ELF-1 (cell line): ENCODE measurements at regions not wholly inside any gene's neighbourhood (a gene's known extent, or its start where the extent isn't known, plus 50 kb on each side); places are given as distances from the start of the nearest gene placed in this dataset.

ENCODE experiments used
- DNase-seq: peaks from one replicate; pipeline ENCODE4 v3.0.0-alpha.2; 2016; ENCODE audit warnings: low read depth, low spot score

DNA sequence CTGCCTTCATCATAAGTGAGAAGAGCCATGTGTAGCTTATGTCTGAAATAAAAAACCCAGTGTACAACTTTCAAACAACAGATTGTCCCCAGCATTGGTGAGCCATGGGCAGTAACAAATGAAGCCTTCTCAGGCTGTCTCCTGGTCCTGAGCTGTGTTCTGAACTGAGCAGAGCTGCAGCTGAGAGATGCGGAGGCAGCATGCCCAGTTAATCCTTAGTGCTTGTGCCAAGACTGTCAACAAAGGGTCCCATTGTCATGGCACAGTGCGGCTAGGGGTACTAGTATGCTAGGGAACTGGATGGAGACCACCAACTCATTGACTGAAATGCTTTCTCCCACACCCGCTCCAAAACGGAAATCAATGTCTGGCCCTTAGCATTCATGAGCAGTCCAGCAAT, 154.3 kb downstream of the RMST start:
- no peak for DNase-seq

DNA sequence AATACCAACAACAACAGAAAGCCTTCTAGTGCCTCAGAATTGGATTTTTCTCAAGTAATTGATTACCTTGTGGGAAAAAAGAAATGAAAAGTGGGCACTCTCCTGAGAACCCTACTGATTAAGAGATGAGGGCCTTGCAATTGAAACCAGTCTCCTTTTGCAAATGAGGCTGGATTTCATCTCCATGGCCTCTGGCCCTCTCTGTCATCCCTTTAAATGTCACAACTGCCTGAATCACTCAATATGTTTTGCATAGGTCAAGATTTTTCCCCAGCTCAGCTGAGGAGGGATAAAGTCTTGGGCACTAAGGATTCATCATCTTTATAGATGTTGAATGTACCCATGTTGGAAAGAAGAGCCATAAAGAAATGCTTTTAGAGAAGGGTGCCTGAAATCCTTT, 166.4 kb downstream of the RMST start:
- DNase-seq: no peak

DNA sequence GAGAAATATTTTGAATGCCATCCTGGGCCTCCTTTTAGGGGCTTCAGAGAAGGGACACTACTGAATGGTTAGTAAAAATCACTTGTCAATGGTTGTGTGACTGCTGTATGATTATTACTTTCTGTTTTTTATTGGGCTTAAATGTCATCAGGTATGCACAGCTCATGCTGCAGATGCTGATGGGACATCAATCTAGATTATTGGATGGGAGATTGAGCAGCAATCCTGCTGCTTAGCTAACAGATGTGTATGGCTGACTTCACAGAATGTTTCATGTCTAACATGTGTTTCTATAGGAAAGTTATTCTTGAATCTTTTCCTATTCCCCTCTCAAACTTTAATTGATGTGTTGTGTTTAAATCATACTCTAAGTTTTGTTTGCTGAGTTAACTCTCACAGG, 166.8 kb downstream of the RMST start:
- no peak for DNase-seq

DNA sequence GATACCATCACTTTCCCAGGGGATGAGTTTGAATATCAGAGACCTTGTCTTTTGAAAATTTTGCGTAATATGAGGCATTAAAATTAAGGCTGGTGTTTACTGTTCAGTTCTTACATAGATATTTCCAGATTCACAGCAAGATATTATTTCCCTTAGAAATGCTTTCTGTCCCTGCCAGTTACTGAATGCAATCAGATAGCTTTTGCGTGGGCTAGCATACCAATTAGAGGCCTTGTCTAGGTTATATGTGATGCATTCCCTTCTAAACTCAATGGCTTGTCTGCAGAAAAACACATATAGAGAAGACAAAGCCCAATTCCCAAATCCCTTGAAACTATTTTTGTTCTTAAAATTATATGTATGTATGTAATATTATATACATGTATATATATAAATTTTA, 167.8 kb downstream of the RMST start:
- DNase-seq: no peak

DNA sequence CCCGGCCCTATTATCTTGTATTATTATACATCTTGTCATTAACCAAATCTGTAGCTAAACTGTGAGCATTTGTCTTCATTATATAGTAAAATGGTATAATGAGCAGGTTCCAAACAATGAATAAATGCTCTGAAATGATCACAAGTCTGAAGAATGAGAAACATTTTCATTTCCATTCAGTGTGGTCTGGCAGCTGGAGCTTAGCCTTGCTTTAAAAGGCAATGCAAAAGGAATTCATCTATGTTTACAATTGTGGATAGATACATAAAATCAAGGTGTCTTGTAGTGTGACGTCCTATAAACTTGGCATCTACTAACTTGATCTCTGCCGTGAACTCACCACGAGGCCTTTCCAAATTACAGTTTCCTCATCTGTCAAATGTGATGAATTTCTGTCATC, 168.3 kb downstream of the RMST start:
- DNase-seq: no peak

DNA sequence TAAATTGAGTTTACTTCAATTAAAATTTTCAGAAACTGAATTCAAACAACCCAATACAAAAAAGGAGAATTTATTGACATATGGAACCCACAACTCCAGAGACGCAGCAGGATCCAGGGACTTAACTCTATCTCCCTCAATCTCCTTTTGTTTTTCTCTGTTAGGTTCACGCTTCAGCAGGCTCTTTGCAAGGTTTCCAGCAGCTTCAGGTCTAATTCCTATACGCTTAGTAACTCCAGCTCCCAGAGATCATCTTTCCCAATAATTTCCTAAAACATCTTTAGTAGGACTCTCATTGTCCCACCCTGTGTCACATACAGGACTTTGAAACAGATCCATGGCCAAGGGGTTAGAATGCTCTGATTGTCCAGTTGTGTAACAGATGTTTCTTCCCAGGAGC, 175.2 kb downstream of the RMST start:
- DNase-seq: no peak

DNA sequence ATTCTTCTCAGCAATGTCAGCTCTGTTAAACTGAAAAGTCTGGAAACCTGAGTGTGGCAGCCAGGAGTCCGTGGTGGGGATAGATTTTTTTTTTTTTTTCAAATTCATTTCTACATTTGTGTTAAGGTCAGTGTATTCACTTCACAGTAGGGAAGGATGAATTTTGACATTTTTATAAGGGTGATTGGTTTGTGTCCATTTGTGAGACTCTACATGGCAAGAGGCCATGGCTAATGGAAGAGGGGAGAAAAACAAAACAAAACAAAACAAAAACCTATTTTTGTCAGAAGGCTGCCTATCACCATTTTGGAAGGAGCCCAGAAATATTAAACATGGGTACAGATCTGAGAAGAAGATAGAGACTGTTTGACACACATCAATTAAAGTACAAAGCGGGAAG, 176.1 kb downstream of the RMST start:
- DNase-seq: no peak

DNA sequence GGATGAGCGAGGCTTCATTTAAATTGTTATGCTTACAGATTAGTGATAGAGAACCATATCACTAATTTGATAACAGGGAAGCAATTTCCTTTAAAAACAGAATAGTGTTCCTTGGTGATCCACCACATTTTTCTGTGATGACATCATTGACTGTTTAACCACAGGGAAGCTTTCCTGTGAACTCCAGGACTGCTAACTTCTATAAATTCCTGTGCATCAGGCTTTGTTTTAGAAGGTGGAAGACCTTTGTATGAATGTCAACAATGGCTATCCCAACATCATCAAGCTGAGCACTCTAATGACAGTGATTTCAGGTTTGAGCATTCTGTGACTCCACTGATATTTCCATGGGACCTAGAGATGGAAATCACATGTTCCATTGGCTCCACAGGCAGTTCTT, 177.1 kb downstream of the RMST start:
- no peak for DNase-seq

DNA sequence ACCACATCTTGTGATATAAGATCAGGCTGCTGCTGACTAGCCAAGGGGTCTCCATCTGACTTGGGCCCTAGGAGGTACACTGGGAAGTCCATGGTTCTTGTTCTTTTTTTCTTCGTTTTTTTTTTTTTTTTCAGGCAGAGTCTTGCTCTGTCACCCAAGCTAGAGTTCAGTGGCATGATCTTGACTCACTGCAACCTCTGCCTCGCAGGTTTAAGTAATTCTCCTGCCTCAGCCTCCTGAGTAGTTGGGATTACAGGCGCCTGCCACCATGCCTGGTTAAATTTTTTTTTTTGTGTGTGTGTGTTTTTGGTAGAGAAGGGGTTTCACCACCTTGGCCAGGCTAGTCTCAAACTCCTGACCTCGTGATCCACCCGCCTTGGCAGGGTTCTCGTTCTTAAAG, 178.2 kb downstream of the RMST start:
- no peak for DNase-seq

DNA sequence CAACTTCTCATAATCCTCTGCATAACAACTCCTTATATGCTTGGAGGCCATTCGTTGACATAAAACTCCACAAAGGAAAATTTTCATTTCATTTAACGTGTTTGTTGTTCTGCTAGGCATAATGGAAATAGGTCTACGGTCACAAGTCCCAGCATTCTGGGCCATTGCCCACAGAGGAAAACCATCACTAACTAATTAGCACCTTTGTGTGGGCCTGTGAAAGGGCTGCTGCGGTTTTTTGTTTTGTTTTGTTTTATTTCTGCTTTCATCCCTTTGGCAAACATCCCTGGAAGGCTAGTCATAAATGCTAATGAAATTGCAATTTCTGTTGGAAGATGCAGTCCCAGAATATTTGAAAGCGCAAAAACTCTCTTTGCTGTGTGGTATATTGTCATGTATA, 180.3 kb downstream of the RMST start:
- DNase-seq: no peak

DNA sequence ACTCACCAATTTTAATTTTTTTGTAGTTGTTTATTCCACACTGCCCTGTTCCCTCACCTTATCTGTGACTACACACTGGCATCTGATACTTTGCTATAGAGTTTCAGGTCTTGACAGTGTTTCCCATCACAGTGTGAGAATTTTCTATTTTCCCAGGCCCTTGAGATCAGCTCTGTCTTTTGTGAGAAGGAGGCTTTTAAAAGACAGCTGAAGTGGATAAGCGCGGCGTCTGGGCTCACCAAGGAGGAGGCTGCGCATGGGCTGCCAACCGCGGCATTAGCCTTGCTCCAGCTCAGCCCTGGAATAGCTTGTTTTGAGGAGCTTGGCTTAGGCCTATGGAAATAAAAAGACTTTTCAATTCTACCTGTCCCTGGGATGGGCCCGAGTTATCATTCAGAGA, 181.3 kb downstream of the RMST start:
- no peak for DNase-seq

DNA sequence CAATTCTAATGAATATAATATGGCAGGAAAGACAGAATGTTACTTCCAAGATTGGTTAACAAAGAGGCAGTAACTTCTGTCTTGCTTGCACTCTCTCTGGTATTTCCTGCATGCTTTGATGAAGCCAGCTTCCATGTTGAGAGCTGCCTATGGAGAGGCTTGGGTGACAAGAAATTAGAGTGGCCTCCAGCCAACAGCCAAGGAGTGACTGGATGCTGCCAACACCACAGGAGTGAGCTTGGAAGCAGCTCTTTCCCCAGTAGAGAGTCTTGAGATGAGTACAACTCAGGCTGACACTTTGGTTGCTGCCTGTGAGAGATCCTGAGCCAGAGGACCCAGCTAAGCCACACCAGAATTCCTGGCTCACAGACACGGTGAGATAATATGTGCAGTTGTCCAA, 183.1 kb downstream of the RMST start:
- no peak for DNase-seq

DNA sequence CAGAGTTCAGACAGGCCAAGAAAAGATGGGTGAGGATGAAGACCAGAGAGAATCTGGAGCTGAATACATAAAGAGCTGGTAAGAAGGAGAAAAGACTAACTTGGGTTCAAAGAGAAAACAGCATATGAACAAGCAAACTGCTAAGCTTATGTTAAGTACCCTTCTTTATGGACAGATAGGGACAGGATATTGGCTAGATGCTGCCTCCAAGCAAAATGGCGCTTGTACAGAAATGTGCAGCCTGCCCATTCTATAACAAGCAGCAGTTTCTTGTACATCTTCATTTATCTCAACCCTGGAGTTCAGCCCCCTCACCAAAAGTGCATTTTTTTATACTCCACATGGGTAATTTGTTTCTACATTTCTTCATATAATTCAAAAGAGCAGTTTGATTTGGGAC, 184.5 kb downstream of the RMST start:
- no peak for DNase-seq

DNA sequence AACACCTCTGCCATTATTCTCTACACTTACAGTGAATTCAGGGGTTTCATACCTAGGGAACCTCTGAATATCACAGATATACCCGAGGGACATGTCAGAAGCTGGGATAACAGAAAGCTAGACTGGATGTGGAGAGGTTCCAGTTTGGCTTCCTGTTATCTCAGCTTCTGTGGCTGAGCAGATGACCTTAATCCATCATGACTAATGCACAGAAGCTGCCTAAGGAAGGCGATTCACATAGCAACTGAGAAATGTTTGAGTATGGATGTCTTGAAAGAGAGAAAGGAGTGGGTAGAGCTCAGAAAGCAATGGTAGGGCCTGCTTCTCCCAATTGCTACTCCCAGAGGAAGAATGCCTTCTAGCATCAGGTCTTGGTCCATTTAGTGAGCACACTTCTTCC, 187.6 kb downstream of the RMST start:
- no peak for DNase-seq

DNA sequence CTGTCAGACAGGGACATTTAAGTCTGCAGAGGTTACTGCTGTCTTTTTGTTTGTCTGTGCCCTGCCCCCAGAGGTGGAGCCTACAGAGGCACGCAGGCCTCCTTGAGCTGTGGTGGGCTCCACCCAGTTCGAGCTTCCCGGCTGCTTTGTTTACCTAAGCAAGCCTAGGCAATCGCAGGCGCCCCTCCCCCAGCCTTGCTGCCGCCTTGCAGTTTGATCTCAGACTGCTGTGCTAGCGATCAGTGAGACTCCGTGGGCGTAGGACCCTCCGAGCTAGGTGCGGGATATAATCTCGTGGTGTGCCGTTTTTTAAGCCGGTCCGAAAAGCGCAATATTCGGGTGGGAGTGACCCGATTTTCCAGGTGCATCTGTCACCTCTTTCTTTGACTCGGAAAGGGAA, 193.9 kb downstream of the RMST start:
- DNase-seq: peak; percentile 48

DNA sequence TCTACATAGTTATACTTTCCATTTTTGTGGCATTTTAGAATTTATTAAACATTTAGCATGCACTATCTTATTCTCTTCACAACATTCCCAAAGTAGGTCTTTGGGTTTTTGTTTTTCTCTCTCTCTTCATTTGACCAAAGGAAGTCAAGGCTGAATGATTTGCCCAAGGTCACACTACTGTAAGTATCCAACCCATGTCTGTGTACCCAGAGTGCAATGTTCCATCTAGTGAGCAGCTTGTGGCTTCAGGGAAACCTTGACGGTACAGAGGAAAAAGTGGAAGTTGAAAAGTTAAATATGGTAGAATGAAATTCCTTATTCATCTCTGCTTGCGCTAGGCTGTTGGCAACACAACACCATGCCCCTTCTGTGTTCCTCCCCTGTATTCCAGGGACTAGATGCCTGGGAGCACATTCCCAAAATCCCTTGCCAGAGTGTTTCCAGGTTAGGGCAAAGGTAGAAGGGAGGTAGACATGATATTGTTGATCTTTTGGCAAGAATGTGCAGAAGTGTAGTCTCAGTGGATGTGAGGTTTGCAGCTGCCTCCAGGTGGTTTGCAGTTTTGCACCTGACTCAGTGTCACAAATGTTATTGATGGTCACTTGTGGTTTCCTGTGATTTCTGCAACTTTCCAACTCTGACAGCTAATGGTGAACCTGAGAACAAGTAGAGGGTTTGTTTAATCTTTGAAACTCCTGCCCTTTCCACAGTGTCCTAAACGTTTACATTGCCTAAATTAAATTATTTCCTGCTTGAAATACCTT, 196.7 kb downstream of the RMST start:
- no peak for DNase-seq

DNA sequence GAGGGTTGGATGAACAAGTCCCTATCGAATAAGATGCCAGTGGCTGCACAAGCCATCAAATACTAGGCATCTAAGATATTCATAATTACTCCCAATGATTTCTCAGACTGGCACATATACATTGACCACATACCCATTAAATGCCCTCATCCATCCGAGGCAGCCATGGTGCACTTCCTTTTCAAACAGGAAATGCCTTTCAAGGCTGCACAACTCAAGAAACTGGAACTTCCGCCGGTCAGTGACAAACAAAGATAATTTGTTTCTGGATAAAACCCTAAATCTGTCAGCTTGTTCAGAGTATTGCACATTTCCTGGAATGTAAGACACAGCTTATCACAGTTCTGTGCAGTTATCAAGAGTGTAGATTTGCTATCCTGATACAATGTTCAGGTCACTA, 203.7 kb downstream of the RMST start:
- no peak for DNase-seq

DNA sequence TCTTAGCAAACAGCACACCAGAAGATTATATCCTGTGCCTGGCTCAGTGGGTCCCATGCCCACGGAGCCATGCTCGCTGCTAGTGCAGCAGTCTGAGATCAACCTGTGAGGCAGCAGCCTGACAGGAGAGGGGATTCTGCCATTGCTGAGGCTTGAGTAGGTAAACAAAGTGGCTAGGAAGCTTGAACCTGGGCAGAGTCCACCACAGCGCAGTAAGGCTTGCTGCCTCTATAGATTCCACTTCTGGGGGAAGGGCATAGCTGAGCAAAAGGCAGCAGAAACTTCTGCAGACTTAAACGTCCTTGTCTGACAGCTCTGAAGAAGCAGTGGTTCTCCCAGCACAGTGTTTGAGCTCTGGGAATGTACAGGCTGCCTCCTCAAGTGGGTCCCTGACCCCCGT, 210.3 kb downstream of the RMST start:
- DNase-seq: no peak

DNA sequence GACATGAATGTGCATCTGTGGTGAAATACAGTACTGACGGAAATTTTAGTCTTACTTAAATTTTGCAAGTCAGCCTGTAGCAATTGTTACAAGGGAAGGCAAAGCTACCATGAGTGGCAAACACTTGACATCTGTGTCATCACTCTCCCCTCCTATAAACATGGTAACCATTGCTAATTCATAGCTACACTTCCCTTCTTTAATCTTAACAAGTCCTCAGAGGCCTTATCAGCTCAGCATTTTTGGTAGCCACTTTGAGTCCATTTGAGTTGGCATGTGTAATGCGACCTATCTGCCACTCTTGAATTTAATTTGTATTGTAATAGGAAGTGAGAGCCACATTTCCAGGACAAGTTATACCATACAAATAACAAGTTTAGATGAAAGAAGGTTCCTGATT, 218.1 kb downstream of the RMST start:
- no peak for DNase-seq

DNA sequence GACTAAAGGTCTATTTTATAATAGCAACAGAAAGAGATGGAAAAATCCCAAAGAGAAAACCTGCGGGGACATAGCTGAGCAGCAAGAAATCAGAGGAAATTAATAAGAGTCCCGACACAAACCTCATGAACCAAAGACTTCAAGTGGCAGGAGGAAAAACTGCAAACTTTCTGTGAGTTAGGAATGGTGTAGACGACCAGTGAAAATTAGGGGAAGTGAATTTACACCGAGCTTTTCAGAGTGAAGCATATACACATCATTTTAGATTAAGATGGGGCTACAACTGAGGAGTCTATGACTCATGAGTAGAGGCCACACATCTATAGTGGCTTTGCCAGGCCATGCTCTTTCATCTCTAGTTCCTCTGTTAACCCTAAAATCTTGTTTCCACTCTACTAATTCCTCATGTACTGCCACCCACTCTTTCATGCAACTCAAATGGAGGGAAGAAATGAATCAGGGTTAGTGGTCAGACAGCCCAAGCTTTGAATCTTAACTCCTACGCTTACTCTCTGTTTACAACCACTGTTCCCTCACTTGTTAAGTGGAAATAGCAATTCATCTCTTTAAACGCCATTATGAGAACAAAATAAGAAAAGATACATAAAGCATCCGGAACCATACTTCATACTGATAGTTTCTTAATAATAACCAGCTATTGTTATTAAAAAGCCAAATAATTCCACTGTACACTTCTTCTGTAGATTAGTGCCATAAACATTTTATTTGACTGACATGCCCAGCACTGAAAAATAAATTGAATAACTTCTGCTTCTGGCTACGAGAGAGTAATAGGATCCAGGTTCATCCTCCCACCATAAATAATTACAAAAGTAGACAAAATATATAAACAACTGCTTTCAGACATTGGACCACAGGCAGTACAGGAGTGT, 219.3 kb downstream of the RMST start:
- no peak for DNase-seq

DNA sequence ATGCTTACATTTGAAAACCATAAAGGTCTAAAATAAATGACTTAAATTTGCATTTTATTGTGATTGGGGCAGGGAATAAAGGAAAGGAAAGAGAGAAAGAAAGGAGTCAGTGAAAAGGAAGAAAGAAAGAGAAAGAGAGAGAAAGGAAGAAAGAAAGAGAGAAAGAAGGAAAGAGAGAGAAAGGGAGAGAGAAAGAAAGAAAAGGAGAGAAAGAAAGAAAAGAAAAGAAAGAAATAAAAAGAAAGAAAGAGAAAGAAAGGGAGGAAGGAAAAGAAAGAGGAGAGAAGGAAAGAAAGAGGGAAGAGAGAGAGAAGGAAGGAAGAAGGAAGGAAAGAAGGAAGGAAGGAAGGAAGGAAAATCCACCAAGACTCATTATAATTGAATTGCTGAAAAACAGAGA, 222.8 kb downstream of the RMST start:
- no peak for DNase-seq

DNA sequence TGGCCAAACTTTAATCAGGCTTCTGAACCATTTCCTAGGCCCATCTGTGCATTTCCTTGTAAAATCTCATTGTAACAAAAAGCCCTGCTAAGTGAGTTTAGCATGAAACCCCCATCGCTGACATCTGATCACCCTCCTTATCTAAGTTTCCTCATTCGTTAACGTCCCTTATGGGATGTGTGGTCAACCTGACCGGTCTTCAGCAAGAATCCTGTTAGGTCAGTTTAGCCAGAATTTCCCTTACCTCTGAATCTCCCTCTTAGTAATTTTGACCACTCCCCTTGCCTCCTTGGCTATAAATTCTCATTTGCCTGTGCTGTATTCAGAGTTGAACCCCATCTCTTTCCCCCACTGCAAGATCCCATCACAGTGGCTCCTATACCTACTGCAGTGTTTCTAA, 239.3 kb downstream of the RMST start:
- DNase-seq: peak; percentile 5

DNA sequence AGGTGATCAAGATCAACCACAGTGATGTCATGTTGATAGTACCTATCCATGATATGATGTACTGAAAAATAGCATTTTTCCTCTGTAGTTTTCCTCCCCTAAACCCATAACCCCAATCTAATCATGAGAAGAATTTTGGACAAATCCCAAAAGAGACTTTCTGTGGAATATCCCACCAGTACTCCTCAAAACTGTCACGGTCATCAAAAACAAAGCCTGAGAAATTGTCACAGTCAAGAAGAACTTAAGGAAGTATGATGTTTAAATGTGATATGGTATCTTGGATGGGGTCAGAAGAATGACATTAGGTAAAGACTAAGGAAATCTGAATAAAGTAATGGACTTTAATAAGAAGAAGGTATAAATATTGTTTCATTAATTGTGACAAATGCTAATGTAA, 248.8 kb downstream of the RMST start:
- DNase-seq: no peak
